ENCODE measurements at regions not wholly inside any gene's neighbourhood (a gene's known extent, or its start where the extent isn't known, plus 50 kb on each side); places are given as distances from the start of the nearest gene placed in this dataset.

GRCh38 chr4:111483375-111484169 is 661.7 kb upstream of the FAM241A start:
- no peak for TF ChIP-seq CTCF (IDR thresholded peaks at IDR 0.05; ENCODE audit: control insufficient read depth, extremely low read depth, insufficient read depth)
- DNase-seq (ENCODE audit: low read depth): no peak
- no peak overlapping the region for H3K4me3 ChIP-seq (ENCODE audit: low read depth, low read length)

GRCh38 chr4:111492496-111492895 is 652.8 kb upstream of the FAM241A start:
- no peak overlapping the region for H3K4me3 ChIP-seq (ENCODE audit: low read depth, low read length)
- DNase-seq (ENCODE audit: low read depth): no peak
- TF ChIP-seq CTCF (IDR thresholded peaks at IDR 0.05; ENCODE audit: control insufficient read depth, extremely low read depth, insufficient read depth): no peak

GRCh38 chr4:111494471-111494870 is 650.8 kb upstream of the FAM241A start:
- no peak overlapping the region for H3K4me3 ChIP-seq (ENCODE audit: low read depth, low read length)
- no peak for TF ChIP-seq CTCF (IDR thresholded peaks at IDR 0.05; ENCODE audit: control insufficient read depth, extremely low read depth, insufficient read depth)
- no peak for DNase-seq (ENCODE audit: low read depth)

GRCh38 chr4:111494971-111495370 is 650.3 kb upstream of the FAM241A start:
- no peak for TF ChIP-seq CTCF (IDR thresholded peaks at IDR 0.05; ENCODE audit: control insufficient read depth, extremely low read depth, insufficient read depth)
- no peak for DNase-seq (ENCODE audit: low read depth)
- no peak overlapping the region for H3K4me3 ChIP-seq (ENCODE audit: low read depth, low read length)

- no peak for TF ChIP-seq CTCF (IDR thresholded peaks at IDR 0.05; ENCODE audit: control insufficient read depth, extremely low read depth, insufficient read depth)
- no peak for DNase-seq (ENCODE audit: low read depth)
- no peak overlapping the region for H3K4me3 ChIP-seq (ENCODE audit: low read depth, low read length)
These were observed 646.0 kb upstream of the FAM241A start for GRCh38 chr4:111499291-111499690.

- TF ChIP-seq CTCF (IDR thresholded peaks at IDR 0.05; ENCODE audit: control insufficient read depth, extremely low read depth, insufficient read depth): no peak
- no peak overlapping the region for H3K4me3 ChIP-seq (ENCODE audit: low read depth, low read length)
- no peak for DNase-seq (ENCODE audit: low read depth)
These were observed 645.5 kb upstream of the FAM241A start for GRCh38 chr4:111499706-111500105.

- DNase-seq (ENCODE audit: low read depth): no peak
- no peak for TF ChIP-seq CTCF (IDR thresholded peaks at IDR 0.05; ENCODE audit: control insufficient read depth, extremely low read depth, insufficient read depth)
- no peak overlapping the region for H3K4me3 ChIP-seq (ENCODE audit: low read depth, low read length)
These were observed 644.4 kb upstream of the FAM241A start for GRCh38 chr4:111500858-111501257.
